B cell (primary cell): ENCODE measurements at regions not wholly inside any gene's neighbourhood (a gene's known extent, or its start where the extent isn't known, plus 50 kb on each side); places are given as distances from the start of the nearest gene placed in this dataset.

Experiments used
- EZH2 ChIP-seq: IDR thresholded peaks from 2 replicates; pipeline ENCODE4 v1.6.1; 2012; ENCODE audit warnings: borderline replicate concordance, low read depth, mild to moderate bottlenecking, moderate library complexity, low read length; ENCODE audit not compliant: insufficient read depth, poor library complexity, severe bottlenecking
- TF ChIP-seq, protein P1 (sequence below): fragments of 200-600 bp; IDR thresholded peaks from one replicate; pipeline ENCODE4 v1.8.0; 2022; ENCODE audit warnings: antibody characterized with exemption, mild to moderate bottlenecking

DNA sequence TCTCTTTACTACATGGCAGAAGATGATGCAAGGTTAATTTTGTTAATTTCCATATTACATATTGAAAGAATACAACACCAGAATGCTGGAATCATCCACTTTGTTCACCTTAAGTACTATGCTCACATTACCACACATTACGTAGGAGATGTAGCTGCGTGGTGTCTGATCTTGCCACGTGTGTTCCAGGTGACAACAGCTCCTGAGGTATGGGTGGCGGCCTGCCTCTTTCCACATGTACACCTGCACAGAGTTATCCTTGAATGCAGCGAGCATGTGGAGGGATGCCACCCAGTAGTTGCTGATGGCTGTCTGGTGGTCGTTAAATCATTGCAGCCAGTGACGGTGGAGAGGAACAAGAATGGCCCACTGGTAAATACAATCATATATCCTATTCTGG lies 740.5 kb upstream of the EEF2KMT start:
- TF ChIP-seq EZH2, result no peak
- TF ChIP-seq, protein P1, sequence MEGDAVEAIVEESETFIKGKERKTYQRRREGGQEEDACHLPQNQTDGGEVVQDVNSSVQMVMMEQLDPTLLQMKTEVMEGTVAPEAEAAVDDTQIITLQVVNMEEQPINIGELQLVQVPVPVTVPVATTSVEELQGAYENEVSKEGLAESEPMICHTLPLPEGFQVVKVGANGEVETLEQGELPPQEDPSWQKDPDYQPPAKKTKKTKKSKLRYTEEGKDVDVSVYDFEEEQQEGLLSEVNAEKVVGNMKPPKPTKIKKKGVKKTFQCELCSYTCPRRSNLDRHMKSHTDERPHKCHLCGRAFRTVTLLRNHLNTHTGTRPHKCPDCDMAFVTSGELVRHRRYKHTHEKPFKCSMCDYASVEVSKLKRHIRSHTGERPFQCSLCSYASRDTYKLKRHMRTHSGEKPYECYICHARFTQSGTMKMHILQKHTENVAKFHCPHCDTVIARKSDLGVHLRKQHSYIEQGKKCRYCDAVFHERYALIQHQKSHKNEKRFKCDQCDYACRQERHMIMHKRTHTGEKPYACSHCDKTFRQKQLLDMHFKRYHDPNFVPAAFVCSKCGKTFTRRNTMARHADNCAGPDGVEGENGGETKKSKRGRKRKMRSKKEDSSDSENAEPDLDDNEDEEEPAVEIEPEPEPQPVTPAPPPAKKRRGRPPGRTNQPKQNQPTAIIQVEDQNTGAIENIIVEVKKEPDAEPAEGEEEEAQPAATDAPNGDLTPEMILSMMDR, result no peak
